ENCODE measurements at regions not wholly inside any gene's neighbourhood (a gene's known extent, or its start where the extent isn't known, plus 50 kb on each side); places are given as distances from the start of the nearest gene placed in this dataset.

DNA sequence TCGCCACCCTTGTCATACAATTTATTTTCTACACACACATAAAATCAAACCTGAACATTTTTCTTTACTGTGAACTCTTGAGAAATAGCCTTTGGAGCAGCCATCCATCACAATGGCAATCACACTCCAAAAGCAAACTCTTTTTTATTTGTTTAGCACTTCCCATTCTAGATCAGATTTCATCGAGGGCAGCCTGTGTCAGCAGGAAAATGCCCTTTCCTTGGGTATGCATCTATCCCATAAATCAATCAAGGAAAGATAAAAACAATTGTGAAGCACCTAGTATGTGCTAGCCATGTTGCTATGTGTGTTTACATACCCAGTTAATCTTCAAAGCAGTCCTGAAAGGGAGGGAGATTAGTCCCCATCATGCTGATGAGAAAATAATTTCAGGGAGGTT, 484.1 kb upstream of the USP24 start:
- TF ChIP-seq, protein P1, sequence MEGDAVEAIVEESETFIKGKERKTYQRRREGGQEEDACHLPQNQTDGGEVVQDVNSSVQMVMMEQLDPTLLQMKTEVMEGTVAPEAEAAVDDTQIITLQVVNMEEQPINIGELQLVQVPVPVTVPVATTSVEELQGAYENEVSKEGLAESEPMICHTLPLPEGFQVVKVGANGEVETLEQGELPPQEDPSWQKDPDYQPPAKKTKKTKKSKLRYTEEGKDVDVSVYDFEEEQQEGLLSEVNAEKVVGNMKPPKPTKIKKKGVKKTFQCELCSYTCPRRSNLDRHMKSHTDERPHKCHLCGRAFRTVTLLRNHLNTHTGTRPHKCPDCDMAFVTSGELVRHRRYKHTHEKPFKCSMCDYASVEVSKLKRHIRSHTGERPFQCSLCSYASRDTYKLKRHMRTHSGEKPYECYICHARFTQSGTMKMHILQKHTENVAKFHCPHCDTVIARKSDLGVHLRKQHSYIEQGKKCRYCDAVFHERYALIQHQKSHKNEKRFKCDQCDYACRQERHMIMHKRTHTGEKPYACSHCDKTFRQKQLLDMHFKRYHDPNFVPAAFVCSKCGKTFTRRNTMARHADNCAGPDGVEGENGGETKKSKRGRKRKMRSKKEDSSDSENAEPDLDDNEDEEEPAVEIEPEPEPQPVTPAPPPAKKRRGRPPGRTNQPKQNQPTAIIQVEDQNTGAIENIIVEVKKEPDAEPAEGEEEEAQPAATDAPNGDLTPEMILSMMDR (IDR thresholded peaks at IDR 0.05; ENCODE audit: control extremely low read depth in 1 of 3, insufficient read depth in 1 of 3, low read depth in 1 of 3, low read length in 3 of 3): no peak
- no peak for TF ChIP-seq POLR2A (IDR thresholded peaks at IDR 0.05; ENCODE audit: control extremely low read depth in 1 of 2, low read depth in 2 of 2, low read length in 2 of 2)
- no peak for TF ChIP-seq KDM5A (IDR thresholded peaks at IDR 0.05; ENCODE audit: low read length)
- no peak for TF ChIP-seq POLR2AphosphoS5 (IDR thresholded peaks at IDR 0.05; ENCODE audit: low read depth, low read length)
- TF ChIP-seq, protein P2, sequence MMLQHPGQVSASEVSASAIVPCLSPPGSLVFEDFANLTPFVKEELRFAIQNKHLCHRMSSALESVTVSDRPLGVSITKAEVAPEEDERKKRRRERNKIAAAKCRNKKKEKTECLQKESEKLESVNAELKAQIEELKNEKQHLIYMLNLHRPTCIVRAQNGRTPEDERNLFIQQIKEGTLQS (IDR thresholded peaks at IDR 0.05; ENCODE audit: insufficient read depth, low read depth, low read length): no peak
- TF ChIP-seq, protein P3, sequence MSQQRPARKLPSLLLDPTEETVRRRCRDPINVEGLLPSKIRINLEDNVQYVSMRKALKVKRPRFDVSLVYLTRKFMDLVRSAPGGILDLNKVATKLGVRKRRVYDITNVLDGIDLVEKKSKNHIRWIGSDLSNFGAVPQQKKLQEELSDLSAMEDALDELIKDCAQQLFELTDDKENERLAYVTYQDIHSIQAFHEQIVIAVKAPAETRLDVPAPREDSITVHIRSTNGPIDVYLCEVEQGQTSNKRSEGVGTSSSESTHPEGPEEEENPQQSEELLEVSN (IDR thresholded peaks at IDR 0.05): no peak
